ENCODE measurements at regions not wholly inside any gene's neighbourhood (a gene's known extent, or its start where the extent isn't known, plus 50 kb on each side); places are given as distances from the start of the nearest gene placed in this dataset.

DNA sequence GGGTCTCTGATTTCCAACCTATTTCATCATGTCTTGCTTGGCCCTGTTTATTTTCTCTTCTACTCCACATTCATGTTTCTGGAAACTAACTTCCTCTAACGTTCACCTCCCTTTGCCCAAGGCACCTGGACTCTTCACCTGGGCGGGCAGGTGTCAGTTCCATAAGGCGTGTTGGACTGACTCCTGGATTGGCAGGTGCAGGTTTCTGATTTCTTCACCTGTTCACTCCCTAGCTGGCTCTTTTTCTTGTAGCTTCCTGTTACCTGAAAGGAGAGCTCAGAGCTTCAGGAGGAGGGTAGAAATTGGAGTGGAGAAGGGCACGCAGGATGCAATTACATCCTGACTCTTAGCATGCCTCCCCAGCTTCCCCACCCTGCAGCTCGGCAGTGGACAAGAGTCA is 350.8 kb upstream of the KLF3 start:
- DNase-seq (ENCODE audit: low spot score), result no peak

DNA sequence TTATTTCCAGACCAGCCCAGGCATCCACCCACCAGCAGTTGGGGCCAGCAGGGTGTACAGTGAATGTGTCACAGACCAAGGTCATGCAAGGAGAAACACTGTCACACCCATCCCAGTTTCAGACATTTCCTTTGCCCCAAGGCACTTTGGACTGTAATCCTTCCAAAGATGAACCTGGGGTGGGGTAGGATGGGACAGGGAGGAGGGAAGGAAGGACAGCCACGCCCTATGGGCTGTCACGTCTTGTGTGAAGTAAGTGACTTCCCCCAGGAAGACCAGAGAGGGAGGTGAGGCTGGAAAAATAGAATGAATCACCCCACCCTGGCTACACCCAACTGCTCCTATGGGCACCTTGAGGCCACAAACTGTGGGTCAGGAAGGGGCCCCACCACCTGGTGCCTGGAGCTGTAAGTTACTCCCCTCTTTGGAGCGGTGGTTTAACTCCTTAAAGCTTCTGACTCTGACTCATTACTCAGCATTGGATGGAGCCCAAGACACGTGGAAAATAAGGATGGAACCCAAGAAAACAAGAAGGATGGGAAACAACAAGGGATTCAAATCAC is 349.9 kb upstream of the KLF3 start:
- no peak for DNase-seq (ENCODE audit: low spot score)

DNA sequence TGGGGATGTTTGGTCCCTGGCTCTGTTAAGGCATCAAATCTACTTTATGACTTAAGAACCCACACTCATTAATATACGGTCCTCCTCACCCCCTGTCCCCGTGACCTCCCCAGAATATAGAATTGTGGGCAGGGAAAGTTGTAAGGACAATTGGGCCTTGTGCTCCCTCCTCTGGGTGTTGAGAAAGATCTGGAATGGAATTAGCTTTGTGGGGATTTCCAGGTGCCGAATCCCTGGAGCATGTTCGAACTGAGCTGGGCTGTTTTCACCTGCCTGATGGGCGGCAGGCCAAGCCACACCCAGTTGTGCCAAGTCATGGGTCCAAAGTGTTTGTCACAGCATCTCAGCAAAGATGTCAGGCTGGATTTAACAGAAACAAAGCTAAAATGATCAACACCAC is 349.3 kb upstream of the KLF3 start:
- DNase-seq (ENCODE audit: low spot score), result no peak

DNA sequence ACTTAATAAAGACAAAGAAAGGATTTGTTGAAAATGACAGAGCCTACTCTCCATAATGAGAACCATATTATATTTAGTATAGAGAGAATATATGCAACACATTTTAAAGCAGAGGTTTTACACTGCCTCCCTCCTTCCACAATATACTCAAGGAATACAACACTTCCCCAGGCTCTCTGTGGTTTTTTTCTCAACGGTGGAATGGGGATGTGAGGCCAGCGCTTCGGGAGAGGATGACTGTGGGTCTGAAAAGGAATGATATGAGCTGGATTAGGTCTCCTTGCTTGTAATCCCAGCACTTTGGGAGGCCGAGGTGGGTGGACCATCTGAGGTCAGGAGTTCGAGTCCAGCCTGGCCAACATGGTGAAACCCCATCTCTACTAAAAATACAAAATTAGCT is 348.7 kb upstream of the KLF3 start:
- no peak for DNase-seq (ENCODE audit: low spot score)

DNA sequence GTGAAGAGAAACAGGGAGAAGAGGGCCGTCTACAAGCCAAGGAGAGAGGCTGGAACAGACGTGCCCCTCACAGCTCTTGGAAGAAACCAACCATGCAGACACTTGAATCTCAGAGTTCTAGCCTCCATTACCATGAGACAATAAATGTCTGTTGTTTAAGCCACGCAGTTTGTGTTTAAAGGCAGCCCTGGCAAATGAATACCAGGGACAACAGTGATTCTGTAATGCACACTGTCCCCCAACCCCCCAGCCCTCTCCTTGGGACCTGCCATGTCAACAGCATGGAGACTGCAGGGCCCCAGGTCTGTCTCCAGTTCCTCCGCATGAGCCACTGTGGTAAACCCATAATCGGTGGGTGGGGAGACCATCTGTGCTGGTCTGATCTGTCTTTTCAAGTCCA is 348.0 kb upstream of the KLF3 start:
- no peak for DNase-seq (ENCODE audit: low spot score)

DNA sequence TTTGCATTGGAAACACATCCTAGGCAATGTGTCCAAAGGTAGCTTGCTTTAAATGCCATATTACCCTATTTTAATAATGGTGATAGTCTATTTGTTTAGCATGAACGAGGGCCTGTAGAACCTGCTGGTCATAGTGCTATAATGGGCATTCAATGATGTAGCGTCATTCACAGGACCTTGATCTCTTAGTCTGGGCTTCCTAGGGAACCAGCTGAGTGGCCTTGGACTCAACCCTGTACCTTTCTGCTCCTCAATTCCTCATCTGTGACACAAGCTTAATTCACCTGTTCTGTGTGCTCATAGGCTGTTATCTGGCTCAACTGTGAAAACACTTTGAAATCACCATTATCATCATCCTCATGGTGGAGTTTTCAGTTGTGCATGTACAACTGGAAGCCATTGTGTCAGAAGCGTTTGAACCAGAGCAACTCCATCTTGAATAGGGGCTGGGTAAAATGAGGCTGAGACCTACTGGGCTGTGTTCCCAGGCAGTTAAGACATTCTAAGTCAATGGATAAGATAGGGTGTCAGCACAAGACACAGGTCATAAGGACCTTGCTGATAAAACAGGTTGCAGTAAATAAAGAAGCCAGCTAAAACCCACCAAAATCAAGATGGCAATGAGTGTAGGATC is 346.8 kb upstream of the KLF3 start:
- DNase-seq (ENCODE audit: low spot score), result no peak

DNA sequence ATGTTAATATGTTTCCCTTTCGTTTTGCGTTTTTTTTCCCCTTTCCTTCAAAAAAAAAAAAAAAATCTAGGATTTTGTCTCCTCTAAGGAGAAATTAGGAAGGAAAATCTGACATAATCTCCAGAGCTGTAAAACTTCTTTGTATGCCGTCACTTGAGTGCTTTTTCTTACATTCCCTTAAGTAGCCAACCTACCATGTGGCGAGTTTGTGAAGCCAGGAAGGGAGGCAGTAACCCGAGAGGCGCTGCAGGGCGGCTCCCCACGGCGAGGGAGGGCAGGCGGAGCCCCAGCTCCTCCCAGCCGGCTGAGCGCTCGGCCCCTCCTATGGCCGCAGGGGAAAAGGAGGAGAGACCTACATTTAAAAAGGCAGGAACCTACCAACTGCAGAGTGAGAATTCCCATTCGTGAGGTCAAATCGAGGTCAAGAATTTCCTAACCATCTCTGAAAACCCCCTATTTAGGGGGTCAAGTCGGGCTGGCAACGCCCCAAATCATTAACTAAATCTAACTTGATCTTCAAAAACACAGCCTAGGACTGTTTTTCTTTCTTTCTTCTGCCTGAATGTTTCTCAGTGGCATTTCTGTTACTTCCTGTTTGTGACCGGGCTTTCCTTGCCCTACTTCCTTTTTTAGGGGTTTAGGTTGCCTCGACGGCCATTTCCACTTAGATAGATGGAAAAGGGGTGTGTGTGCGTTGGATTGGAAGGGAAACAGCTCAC is 345.1 kb upstream of the KLF3 start:
- peak; percentile 76 for DNase-seq (ENCODE audit: low spot score)

DNA sequence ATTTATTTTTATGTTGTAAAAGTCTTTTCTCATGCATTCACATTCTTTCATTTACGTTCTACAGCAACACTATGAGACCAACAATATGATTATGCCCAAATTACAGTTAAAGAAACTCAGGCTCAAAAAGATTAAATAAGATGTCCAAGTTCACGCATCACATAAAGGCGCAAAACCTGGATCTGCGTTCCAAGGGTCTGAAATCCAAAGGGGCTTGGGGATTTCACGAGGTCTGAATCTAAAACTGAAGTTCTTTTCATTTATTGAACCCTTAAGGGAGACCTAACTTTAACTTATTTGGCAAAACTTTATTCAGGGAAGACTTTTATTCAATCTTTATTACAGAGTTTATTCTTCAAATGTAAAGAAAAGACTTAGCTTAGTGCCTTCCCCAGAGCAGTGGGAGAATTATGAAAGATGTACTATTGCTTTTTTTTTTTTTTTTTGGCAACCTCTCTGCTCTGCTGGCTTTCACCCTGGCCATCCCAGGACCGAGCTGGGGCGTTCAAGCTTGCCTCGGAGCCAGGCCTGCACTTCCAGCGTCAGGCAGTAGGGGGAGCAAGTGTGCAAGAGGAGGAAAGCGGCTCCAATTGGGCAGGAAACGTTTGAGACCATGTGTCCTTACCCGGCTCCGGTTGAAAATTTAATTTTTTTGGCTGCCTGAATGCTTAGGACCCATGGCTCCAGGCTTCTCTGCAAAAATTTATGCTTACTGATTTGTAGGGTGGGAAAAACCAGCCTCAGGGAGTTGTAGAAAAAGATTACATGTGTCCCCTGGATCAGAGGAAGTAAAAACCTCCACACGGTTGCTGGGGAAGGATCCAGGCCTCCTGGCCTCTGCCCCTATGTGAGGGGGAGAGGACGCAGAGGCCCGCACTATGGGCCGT is 344.3 kb upstream of the KLF3 start:
- peak; percentile 83 for DNase-seq (ENCODE audit: low spot score)

DNA sequence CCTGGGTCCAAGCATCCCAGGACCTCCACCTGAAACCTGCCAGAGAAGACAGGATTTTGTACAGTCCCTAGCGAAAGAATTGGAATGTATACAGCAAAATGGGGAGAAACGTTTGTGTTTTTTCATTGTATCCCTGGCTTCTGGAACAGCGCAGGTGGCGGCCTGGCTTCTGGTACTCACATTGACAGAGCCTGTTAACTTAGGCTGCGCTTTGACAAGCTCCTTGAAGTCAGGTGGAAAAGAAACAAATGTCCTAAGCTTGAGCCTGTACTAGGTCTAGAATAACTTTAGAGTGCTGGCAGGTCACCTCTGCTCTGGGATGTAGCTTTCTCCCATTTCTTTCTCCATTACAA is 343.7 kb upstream of the KLF3 start:
- DNase-seq (ENCODE audit: low spot score), result no peak

DNA sequence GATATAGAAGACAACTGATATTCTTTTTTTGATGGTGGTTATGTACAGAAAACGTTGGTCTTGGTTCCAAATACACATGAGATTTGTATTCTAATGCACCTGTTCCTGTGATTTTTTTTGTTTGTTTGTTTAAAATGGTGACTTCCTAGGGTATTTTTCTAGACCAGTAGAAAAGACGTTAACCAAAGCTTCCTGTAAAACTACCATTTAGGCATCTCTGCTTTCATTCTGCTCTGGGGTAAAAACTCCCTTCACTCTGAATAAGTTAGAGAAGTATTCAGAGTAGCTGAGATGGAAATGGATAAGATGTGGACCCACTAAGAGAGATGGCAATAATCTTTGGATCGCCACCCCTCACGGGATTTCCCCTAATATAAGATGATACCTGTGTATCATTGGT is 343.2 kb upstream of the KLF3 start:
- no peak for DNase-seq (ENCODE audit: low spot score)

DNA sequence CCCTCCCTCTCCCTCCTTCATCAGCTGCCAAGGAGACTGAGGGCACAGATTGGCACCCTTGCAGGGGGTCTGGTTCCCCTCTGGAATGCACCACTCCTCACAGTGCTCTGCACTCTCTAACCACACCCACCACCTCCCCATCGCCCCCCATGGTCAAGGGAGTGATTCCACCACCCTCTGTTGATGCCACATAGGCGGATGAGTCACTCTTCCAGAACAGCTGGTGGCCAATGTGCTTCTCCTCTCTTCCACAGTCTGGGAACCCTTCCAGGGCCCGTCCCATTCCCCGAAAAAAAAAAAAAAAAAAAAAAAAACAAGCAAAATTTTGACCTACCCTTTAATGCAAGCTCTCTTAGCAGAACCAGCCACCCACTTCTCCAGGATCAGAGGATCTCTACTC is 341.3 kb upstream of the KLF3 start:
- DNase-seq (ENCODE audit: low spot score), result no peak

DNA sequence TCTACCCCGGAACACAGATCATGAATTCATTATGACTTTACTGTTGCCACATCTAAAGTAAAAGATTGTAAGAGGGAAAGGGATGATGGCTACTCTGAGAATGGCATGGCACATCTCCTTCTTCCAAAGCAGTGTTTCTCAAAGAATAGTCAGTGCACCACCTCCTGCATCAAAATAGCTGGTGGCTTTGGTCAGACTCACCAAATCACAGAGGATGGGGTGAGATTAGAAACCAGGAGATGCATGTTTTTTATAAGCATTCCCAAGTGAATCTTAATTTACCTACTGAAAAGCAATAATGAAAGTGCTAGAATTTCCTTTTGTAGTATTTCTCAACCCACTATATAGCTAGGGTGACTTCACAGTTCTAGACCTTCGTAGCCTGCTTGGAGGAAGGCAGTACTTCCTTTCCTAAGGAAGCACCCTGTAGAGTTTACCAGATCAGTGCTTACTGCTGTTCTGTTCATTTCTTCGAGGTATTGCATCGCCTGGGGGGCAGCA is 340.8 kb upstream of the KLF3 start:
- no peak for DNase-seq (ENCODE audit: low spot score)

DNA sequence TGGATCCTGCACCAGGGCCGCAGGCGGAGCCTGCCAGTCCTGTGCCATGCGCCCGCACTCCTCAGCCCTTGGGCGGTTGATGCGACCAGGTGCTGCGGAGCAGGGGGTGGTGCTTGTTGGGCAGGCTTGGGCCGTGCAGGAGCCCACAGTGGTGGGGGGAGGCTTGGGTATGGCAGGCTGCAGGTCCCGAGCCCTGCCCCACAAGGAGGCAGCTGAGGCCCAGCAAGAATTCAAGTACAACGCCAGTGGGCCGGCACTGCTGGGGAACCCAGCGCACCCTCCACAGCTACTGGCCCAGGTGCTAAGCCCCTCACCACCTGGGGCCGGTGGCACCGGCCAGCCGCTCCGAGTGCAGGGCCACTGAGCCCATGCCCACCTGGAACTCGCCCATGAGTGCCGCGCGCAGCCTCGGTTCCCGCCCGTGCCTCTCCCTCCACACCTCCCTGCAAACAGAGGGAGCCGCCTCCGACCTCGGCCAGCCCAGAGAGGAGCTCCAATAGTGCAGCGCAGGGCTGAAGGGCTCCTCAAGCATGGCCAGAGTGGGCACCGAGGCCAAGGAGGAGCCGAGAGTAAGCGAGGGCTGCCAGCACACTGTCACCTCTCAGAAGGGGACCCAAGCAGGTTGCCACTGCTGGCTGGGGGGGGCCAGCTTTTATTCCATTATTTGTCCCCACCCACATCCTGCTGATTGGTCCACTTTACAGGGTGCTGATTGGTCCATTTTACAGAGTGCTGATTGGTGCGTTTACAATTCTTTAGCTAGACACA is 339.0 kb upstream of the KLF3 start:
- DNase-seq (ENCODE audit: low spot score), result no peak

DNA sequence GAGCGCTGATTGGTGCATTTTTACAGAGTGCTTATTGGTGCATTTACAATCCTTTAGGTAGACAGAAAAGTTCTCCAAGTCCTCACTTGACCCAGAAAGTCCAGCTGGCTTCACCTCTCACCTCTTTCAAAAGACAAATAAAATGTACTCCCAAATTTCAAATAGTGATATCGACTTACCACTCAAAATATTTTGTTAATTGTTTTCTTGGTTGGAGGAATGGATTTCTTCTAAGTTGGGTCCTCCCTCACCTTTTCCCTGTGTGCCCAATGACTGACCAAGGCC is 338.4 kb upstream of the KLF3 start:
- DNase-seq (ENCODE audit: low spot score), result no peak

DNA sequence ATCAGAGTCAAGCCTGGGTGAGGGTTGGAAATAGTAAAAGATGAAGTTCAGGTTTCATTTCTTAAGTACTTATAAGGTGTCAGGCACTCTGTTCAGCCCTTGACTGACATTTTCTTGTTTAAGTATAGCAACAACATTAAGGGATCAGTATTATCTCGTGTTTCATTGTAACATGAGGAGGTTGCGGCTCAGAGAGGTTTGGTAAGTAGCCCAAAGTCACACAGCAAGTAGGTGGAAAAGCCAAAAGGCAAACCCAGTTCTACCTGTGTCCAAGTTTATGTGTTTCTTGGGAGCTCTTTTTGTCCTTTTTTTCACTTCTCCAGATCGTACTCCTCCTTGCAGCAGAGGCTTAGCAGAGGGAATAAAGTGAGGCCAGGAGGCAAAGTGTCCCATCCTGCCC is 337.5 kb upstream of the KLF3 start:
- no peak for DNase-seq (ENCODE audit: low spot score)

DNA sequence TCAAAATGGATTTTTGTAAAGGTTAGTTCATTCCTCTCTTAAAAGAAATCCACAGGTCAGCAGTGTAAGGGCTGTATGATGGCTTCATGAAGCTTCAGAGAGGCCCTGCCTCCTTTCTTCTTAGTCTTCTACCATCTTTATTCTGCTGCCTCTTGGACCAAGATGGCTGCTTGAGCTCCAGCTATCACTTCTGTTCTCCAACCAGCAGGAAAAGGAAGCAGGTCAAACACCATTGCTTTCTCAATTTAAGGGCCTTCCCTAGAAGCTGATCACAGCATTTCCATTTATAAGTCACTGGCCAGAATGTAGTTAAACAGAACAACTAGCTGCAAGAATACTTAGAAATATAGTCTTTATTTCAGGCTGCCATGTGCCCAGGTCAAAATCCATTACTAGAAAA is 336.8 kb upstream of the KLF3 start:
- no peak for DNase-seq (ENCODE audit: low spot score)

DNA sequence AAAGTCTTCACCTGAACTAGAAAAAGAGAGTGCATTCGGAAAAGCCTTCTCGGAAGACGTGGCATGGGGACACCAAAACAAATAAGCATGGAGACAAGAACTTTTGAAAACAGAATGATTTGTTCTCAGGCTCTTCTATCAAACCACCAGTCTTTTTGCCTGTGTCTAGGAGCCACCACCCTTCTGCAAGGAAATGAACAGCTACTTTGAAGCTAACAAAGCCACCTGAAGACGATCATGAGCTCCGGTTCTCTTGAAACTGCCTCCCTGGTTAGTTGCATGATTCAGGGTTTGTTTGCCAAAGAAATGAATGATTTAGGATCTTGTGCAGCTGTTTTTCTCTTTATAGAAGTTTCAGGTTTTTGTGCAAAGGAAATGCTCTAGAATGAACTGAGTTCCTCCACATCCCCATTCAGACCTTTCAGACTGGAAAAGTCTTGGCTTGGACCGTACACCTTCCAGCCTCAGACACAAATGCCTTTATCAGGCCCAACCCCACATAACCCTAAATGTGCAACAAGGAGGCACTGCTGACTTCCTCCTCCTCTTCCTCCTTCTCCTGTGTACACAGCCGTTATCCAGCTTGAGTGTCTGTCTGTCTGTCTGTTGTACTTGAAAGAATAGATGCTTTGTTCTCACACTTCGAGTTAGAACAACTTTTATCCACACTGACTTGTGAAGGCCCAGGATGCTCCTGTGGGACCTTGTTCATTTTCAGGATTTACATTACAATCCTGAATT is 334.8 kb upstream of the KLF3 start:
- DNase-seq (ENCODE audit: low spot score), result no peak

DNA sequence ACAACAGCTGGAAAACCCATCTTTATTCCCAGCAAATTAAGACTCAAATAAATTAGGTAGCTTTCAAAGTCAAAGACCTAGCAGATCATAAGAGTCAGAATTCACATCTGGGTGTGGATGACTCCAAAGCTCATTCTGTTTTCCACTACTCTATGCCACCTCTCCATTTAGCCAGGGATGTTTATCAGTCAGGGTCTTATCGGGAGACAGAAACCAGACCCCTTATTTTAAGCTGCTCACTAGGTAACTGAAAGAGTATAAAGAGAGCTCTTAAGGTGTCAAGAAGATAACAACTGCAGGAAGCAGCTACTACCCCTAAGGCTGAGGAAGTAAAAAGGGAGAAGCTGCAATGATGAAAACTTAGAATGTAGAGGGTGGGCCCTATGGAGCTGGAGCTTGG is 333.7 kb upstream of the KLF3 start:
- no peak for DNase-seq (ENCODE audit: low spot score)

DNA sequence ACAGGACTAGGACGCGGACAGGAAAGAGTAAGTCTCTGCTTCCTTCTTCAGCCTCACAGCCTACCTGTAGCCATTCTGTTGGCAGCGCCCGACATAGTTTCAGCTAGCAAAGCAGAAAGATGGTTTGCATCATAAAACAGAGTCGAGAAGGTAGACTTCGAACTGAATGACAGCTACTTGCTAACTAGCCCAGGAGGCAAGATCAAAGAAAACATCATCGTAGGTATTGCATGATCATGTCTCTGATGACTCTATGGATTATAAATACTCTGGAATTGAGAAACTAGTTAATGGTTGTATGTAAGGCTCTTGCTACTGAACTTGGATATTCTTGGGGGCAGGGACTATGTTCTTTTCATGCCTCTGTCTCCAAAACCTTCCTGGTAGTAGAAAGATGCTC is 333.1 kb upstream of the KLF3 start:
- DNase-seq (ENCODE audit: low spot score), result no peak

DNA sequence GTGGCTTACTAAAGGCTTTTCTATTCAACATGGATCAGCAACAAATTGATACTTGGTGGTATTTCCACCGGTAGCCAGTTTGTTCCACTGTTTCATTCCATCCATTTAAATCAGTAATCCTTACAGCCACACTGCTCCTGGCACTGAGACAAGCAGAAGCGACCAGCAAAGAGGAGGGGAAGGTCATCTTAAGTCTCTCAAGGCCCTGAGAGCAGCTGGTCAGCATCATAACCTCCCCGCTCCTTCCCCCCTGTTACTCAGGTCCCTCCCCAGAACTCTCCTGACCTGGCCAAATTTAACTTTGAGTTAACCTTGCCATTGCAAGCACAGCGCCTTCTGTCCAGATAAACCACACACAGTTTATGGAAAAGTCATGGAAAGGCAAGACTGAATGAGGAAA is 331.3 kb upstream of the KLF3 start:
- no peak for DNase-seq (ENCODE audit: low spot score)

DNA sequence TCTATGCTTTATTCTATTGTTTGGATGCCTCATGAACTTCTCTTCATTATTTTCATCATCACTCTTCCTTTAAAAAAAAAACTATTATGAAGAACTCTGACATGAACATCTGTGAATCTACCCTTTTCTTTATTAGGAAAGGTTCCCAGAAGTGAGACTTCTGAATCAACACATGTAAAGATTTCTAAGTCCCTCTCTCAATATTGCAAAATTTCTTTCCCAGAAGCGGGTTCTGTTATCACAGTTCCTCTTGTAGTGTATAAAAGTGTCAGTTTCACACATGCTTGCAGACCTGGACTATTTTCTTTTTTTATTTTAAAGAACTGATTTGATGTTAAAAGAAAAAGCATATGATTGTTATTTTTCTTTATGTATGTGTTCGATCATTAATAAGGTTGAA is 330.8 kb upstream of the KLF3 start:
- DNase-seq (ENCODE audit: low spot score), result no peak

DNA sequence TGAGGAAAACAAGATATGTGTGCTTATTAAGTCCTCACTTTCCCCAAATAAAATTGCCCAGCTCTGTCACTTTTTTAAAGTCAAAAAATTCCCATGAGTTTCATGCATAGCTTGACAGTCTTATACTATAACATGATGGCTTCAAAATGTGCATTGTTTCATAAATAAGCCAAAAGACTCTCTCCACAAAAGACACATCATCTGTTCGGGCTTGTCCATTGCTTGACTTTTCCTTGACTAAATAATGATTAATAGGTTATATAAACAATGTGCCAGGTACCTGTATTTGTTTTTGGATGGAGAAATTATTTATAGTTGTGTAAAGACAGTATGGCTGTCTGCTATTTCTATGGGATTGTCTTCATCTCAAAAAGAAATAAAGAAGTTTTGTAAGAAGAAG is 329.2 kb upstream of the KLF3 start:
- DNase-seq (ENCODE audit: low spot score), result no peak
